HG02571 (cell line): ENCODE measurements at regions not wholly inside any gene's neighbourhood (a gene's known extent, or its start where the extent isn't known, plus 50 kb on each side); places are given as distances from the start of the nearest gene placed in this dataset.

ENCODE experiments used
- ATAC-seq: cut with Tn5 transposase; IDR thresholded peaks from one replicate; pipeline ENCODE4 v1.9.1; 2021; ENCODE audit warnings: mild to moderate bottlenecking, moderate library complexity; ENCODE audit not compliant: unreplicated experiment

DNA sequence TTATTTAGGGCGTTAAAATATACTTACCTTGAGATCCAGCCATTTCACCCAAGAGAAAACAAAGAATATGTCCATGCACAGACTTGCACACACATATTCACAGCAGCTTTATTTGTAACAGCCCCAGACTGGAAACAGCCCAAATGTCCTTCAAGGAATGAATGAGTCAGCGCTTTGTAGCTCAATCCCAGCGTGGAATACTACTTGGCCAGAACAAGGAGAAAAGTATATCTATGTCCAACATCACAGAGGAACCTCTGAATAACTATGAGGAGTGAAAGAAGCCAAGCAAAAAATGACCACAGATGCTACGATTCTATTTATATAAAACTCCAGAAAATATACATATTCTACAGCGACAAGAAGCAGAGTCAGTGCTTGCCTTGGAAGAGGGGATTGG is 158.3 kb downstream of the ENGASE start:
- no peak for ATAC-seq

DNA sequence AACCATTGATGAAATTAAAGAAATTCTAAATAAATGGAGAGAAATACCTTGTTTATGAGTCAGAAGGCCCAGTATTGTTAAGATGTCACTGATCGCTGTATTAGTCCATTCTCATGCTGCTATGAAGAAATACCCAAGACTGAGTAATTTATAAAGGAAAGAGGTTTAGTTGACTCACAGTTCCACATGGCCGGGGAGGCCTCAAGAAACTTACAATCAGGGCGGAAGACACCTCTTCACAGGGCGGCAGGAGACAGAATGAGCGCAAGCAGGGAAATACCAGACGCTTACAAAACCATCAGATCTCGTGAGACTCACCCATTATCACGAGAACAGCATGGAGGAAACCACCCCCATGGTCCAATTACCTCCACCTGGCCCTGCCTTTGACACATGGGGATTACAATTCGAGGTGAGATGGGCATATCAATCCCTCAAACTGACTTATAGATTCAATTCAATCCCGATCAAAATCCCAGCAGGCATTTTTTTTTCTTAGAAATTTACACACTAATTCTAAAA is 157.2 kb downstream of the ENGASE start:
- ATAC-seq: no peak

DNA sequence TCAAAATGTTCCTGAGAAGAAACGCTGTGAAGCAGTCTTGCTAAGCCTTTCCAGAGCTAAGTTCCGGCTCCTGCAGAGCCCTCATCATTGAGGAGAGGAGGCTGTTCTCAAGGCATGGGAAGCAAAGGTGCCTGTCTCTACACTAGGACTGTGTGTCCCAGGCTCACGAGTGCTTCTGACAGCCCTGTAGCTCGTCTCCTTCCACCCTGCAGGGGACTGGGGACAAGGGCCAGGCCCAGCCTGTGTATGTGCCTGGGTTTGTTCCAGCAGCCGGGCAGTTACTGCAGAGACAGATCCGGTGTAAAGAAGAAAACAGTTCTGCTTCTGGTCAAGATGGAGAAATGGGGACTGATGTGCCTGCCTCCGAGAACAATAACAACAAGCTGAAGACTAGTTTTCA is 156.0 kb downstream of the ENGASE start:
- ATAC-seq: no peak

DNA sequence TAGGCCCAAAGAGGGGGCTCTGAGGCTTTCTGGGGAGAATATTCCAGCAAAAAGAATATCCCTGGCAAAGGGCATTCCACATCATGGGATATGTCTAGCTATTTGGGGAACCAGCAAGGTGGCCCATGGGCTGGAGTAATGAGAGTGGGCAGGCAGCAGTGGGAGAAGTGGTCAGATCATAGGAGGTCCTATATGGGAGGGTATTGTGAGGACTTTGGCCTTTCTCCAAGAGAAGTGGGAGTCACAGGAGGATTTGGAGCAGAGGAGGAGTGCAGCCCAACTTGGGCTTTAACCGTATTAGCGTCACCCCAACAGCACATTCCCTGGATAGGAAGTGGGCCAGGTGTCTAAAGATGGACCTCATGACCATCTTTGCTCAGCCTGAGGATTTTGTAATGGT is 151.4 kb downstream of the ENGASE start:
- ATAC-seq: no peak

DNA sequence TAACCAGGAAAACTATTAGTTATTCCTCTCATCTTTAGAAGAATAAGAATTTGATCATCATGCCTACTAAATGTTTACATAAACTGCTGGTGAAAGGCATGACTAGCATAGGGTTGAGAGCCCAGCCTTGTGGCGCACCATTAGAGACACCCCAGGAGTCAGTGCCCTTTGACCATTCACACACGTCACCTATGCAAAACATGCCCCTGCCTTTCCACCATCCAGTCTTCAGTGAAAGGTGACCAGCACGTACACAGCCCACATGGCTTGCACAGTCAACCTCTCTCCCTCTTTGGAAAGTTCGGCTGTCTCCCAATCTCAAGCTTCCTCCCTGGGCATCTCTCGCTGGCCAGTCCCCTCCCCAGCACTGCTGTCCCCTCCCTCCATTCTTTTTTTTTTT is 150.3 kb downstream of the ENGASE start:
- no peak for ATAC-seq

DNA sequence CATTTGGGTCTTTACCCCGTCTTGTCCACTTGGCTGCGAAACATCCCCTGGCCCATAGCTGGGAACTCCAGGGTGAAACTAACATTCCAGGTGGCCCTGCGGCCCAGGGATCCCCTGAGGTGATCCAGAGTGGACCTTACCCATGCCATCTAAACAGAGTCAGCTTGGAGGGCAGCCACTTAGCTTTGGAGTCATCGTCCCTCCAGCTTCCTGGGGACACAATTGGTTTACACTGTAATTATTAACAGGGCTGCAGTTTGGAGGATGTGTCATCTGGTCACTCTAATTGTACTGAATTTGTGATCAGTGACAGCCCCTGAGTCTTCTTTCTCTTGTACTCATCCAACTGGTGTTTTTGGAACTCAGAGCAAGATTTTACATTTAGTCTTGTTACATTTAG is 149.9 kb downstream of the ENGASE start:
- no peak for ATAC-seq

DNA sequence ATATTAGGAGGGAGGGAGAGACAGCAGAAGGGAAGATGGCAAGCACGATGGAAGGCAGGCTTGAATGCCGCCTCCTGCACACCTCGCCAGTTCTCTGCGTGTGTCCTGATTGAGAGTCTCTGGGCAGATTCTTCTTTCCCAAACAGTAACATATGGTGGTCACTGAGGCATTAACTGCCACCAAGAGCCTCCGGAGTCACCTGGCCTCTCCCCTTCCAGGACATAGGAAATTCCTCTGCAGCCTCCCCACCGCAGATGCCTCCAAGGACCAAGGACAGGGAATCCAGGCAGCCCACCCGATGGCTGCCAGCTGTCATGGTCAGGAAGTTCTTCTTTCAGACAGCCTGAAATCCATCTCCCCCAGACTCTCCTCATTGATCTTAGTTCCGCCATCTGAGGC is 149.3 kb downstream of the ENGASE start:
- ATAC-seq: no peak

DNA sequence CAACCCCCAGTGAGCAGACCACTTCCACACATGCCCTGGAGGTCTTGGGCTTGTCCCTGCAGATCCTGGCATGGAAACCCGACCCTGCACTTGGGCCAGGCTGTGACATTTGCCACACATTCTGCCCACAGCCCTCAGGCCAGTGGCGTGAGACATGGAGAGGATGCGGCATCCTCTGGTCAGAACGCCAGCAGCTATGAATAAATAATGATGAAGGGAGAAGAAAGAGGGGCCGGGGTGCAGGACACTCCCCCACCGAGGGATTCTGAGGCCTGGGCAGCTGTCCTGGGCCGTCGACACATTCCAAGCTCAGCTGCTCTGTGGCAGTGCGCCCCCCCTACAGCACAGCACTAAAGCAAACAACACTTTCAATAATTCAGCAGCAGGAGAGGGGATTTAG is 148.8 kb downstream of the ENGASE start:
- ATAC-seq: no peak

DNA sequence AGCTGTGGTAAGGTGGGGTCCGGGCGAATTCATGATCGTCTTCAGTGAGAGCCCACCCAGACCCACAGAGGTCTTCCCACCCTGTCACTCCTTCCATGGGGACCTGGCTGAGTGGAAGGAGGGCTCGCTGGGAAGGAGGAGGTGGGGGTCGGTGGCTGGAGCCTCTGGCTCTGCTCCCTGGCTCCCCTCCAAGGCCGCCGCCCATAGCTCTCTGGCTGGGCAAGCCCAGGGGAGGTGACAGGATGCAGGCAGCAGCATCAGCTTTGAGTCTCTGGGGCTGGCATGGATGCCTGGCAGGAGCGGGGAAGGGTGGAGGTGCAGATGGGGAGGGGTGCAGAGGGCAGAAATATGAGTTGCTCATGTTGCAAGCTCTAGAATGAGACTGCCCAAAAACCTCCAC is 147.0 kb downstream of the ENGASE start:
- ATAC-seq: no peak

DNA sequence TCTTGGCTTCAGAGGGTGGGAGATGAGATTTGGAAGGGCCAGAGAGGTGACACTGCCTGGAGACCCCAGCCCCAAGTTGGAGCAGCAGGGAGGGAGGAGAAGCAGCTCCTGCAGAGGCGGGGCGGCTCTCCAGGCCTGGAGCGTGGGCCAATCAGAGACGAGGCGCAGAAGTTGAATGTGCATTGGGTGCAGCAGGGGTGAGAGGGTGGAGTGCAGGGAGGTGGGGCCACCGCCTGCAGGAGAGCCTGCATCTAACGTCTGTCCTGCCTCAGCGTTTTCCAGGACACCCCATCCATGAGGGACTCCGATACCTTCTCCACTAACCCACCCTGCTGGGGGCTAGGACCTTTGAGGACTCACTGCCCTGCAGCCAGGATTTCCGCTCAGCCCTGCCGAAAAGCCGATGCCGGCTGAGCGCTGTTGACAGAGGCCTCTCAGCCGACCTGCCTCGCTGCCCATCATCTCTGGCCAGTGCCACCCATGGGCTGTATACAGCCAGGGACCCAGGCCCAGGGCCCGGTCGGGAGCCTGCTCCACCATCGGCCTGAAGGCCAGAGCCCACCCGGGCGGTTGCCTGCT is 146.2 kb downstream of the ENGASE start:
- no peak for ATAC-seq

DNA sequence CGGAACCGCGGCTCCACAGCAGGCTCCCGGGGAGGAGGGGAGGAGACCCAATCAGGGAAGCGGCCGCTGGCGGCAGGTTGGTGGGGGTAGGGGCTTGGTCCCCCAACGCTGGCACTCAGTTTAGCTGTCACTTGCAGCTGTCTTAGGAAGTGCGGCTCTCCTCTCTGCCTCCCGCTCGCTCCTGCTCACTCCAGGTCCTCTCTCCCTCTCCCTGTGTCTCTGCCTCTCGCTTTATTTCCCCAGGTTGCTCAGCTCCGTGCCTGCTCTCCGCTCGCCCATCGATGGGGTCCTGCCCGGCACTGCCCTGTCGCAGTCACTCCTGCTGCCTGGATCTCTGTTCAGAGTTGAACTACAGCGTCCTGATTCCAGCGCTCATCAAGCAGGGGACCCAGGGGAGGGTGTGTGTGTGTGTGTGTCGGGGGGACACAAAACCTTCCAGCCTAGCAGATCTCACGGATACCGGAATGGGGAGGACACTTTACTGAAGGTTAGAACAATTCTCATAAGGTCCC is 145.6 kb downstream of the ENGASE start:
- ATAC-seq: no peak

DNA sequence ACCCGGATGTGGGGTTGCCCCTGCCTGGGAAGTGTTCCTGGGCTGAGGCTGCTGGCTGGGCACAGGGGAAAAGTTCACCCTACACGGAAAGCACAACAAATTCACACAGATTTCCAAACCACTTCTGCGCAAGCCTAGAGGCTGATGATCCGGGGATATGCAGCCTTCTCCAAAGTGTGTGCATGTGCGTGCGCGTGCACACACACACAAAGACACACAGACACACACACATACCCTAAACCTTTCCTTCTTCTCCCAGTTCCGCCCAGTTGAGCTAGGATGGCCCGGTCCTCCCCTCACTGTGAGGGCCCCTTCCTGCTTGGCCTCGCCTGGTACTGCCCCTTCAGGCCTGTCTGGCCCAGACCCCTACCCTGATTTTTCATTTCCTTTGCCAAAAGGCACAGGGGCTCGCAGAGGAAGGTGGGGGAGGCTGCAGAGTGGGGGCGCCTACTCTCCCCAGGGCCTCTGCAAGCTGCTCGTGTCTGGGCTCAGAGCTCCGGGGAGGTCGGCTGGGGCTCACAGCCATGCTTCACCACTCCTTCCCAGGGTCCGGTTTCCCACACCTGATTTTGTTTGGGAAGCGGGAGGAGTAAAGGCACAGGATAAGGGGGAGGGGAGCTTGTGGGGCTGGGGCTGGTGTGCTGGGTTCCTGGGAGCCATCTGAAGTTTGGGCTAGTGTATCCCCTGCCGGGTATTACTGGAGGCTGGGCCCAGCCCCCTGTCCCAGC is 144.7 kb downstream of the ENGASE start:
- ATAC-seq: no peak

DNA sequence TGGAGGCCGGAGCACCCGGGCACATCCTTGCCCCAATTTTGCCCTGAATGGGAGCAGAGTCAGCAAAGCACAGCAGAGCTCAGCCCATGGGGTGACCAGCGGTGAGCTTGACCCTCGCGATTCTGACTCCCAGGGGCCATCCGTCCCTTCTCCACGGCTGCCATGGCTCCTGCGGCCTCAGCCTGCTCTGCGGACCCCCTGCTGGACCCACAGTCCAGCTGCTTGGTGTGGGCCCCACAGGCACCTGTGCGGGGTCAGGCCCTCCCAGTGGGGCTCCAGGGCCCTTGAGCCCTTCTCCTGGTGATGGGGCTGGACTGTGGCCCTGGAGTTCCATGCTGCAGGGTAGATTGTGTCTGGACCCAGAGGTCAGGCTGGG is 144.2 kb downstream of the ENGASE start:
- no peak for ATAC-seq

DNA sequence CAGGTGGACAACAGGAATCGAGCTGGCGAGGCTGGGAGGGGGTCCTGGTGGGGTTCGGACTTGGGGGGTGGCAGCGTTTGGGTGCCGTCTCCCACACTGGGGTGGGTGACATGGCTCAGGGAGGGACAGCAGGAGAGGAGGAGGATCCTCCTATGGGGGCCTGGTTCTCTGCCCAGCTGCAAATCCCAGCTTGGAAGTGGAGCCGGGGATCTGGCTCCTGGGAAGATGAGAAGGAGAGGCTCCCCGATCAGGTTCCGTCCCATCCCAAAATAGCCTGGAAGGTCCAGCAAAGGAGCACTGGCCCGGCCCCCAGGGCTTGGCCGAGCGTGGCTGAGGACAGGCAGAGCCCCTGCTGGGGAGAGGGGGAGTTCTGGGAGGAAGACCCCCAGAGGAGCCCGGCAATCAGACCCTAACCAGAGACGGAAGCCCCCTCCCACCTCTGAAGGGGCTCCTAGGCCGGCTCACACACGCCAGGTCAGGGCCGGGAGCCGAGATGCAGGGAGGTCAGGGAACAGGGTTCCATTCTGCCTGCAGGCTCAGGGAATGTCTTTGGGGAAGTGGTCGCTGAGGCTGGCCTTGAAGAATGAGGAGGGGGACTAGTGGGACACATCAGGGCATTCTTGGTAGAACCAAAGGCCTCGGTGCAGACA is 143.7 kb downstream of the ENGASE start:
- ATAC-seq: no peak

DNA sequence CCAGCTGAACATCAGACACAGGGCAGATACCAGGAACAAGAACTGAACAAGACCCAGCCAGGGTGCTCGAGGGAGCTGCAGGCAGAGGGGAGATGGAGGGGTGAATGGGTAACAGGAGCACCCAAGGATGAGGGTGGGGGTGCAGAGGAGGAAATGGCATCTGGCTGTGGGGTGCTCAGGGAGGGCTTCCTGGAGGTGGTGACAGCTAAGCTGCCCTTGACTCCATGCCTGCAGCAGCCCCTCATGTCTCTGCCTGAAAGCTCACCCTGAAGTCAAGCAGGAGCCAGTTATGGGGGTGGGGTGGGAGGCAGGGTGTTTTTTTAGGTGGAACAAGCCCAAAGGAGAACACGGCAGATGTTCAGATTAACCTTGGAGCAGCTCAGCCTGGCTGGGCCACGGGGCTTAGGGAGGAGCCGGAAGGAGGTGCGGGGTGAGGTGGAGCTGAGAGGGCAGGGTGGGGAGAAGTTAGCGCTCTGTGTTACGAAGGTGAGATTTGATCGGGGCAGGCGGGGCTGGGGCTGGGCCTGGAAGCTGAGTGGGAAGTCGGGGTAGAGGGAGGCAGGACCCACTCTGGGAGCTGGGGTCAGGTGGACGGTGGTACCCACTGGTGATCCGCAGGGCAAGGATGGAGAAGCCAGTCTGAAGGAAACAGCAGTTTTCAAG is 143.0 kb downstream of the ENGASE start:
- no peak for ATAC-seq

DNA sequence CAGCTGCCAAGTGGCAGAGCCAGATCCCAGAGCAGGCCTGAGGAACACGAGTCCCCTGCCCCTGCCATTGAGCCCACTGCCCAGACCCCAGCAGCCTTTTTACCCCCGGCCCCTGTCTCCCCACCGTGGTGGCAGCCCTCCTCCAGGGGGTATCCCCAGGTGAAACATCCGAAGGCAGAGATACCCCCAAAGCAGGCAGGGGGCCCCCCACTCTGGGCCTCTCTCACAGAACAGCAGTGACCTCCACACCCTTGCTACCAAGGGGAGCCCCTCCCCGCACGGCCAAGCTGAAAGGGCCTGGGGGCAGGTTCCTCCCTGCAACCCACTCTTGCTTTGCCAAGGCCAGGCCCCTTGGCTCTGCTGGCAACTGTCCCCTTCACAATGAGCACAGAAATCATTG is 142.2 kb downstream of the ENGASE start:
- no peak for ATAC-seq

DNA sequence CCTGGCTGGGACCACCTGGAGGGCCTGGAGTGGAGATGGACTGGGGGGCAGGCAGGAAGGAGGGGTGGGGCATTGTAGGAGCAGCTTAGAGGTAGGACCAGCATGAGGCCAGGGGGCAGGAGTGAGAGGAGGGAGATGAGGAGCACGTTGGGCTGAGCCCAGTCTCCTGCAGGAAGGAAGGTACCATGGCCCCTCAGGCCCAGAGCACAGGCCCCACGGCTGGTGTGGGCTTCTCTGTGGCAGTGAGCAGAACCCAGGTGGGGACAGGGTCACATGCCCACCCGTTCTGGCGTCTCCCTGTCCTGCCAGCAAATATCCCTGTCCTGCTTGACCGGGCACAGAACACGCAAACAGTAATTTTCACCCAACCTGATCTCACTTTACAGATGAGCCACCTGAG is 141.8 kb downstream of the ENGASE start:
- ATAC-seq: no peak

DNA sequence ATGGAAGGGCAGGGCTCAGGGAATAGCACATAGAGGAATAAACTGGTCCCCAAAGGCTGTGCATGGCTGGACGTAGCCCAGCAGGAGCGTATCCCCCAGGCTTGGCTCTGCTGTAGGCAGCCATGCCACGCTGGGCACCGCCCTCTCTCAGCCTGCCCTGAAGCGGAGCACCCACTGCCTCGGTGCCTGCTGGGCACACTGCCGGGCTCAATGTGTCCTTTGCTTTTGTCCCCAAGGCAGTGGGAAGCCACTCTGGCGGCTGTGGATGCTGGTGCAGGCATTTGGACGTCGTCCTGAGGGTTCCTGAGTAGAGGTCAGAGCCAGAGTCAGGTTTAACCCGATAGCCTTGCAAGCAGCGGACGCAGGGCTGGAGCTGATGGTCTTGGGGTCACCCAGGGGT is 141.0 kb downstream of the ENGASE start:
- ATAC-seq: no peak

DNA sequence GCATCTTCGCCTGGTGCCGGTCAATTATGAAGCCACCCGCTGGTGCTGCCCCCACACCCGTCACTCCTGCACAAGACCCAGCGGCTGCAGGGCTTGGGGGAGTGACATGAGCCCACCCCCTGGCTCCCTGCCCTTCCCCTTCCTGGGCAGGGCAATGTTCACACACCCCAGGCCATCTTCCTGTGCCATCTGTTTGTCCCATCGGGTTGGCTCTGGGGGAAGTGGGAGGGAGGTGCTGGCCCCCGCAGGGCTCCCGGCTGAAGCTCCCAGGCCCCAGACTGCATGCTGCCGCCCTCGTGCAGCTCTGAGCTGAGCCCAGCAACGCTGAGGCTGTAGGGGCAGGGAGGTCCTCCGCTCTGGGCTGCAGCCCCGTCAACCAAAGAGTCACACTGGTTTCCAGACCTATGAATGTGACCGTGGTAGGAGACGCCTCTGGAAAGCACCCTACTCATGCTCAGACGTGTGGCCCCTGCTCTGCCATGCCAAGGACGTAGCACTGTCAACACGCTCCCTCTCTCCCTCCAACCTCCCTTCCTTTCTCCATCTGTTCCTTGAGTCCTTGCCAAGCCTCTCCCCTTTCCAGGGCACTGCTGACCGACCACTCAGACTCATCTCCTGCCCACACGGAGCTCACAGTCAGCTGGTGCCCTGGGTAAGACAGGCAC is 140.4 kb downstream of the ENGASE start:
- no peak for ATAC-seq

DNA sequence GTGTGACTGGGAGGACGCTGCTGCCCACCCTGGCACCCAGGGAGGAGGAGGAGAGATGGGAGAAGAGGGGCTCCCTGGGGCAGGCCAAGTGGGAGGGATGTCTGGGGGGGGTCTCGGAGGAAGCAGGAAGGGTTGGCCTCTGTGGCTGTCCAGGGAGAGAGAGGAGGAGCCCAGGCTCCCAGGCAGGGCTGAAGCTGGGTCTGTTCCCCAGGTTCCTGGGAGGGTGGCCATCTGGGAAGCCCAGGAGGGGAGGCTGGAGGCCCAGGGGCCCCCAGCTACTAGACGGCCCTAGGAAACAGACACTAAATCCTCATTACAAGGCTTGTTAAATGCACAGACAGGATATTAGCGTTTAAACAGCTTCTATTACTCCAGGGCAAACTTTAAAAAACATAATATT is 139.8 kb downstream of the ENGASE start:
- ATAC-seq: no peak

DNA sequence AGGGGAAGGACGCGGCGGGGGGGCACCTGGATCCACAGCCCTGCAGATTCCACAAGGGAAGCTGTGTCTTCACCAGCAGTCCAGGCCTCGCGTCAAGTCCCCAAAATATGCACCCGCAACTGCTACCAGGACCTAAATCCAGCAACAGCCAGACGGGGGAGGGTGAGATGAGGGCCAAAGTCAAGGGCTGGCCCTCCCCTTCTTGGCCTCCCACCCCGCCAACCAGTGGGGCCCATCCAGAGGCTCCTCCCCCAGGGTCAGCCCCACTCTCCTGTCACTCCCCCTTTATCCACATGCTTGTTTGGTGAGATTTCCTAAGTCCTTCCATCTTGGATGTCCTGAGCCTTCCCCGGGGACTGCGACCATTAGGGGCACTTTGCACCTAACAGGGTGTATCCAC is 138.7 kb downstream of the ENGASE start:
- ATAC-seq: no peak
